ENCODE measurements at regions not wholly inside any gene's neighbourhood (a gene's known extent, or its start where the extent isn't known, plus 50 kb on each side); places are given as distances from the start of the nearest gene placed in this dataset.

GRCh38 chr15:91751611-91752010, 101.9 kb upstream of the SLCO3A1 start:
- no peak for TF ChIP-seq CTCF (IDR thresholded peaks at IDR 0.05)
- no peak for TF ChIP-seq POLR2A (IDR thresholded peaks at IDR 0.05)
